UCSD-AML1 (cell line): ENCODE measurements at regions not wholly inside any gene's neighbourhood (a gene's known extent, or its start where the extent isn't known, plus 50 kb on each side); places are given as distances from the start of the nearest gene placed in this dataset.

Experiments
- DNase-seq: peaks from one replicate; lab custom pipeline; 2025; ENCODE audit not compliant: unreplicated experiment; lab: John Stamatoyannopoulos, UW

DNA sequence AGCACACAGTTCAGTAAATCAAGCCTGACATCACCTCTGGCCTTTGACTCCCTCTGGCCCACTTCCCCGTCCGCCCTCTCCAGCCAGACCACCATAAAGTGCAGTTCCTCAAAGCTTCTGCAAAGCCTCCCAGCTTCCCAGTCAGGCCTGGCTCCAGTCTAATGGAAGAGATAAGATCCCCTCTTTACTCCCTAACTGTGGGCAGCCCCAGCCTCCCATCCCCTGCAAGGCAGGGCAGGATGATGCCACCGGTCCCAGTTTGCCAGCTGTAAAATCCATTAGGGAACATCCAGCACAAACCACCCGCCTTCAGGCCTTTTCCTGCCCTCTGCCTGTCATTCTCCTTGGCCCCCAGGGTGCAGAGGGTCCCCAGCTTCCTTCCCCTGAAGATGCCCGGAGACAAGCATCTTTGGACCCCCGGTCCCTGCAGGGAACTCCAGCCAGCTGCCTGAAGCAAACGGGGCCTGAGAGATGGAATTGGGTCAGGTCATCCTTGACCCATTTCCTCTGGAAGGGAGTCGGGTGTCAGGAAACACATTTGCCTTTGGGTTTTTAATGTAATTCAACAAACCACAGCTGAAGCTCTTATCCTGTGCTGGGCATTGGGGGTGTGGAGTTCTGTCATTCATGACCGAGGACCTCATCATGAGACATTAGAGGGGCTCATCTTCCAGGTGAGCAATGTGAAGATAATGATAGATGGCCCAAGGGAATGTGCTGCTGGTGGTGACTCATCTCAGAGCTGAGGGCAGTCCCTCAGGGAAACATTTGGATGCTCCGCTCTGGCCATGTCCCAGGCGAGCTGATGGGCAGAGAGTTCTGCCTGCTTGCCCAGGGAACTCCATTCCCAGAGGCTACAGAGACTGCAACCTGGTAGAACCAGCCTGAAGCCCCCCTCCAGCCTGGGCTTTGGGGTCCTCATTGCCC, 93.8 kb upstream of the CLMN start:
- no peak for DNase-seq

DNA sequence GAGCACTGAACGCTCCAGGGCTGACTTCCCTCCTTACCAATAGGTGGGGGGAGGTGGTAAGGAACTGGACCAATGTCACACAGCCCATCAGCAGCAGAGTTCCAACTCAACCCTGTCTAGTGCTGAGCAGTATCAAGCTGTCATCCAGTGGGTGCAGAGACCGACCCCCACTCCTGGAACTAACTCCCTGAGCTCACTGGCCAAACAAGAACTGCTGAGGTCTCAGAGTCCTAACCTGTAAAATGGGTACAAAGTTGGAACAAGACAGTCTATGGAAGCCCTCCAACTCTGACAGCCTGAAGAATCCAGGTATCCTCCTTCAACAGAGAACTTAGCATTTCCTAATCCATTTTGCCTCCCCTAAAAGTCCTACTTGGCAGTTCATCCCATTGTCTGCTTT, 91.1 kb upstream of the CLMN start:
- DNase-seq: no peak

DNA sequence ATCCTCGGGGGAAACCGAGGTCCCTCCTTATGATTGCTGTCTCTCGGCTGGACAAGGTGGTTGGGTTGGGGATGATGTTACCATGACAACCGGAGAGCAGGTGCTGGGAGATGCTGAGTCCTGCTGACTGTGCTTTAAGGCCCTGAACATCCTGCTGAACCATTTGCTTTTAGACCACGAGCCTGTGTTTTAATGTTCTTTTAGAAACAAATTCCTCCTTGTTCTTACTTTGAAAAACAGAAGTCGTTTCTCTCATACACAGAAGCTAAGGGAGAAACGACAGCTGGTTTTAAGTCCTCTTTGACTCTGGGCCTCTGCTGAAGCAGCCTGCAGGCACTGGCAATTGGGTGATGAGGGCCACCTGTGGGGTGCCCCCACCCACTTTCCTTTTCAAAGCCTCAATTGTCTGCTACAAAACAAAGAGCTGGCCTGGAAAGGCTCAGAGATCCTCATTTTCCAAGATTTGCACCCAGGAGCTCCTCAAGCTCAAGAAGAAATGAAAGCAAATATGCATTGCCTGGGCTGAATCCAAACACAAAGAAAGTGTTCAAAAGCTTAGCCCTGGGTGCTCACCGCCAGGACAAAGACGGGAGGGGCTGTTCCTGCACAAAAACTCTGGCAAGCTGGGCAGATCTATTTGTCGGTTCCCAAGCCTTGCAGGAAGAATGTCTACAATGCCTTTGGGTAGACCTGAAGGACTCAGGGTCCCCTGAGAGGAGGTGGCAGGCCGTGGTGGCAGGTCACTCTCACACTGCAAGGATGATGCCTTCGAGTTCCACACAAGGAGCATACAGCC, 90.0 kb upstream of the CLMN start:
- DNase-seq: no peak

DNA sequence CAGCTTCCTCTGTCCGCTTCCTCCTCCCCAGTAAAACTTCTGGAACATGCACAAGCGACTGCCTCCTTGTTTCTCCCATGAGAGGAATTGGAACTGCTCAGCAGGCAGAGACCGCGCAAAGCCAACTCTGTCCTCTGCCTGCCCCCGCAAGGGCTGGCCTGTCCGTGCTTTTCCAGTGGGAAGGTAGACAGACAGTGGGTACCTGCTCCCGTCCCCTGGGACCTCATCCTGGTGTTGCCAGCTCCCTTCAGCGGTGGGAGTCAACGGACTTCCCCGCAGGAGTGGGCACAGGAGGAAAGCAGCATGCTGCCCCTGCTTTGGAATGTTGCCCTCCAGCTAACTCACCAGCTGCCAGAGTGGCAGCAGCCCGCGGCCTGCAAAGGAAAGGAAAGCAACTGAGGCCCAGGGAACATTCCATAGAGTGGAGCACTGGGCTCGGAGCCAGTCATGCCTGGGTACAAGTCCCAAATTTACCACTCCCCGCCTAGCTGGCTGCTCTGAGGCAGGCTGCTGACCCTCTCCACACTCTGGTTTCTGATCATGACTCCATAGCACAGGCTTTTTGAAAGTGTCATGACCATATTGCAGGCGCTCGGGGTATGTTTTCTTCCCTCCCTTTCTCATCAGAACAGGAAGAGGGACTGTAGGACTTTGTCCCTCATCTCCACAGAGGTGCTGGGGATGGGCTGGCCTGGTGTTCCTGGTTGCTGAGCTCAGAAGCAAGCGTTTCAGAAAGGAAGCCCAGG, 89.2 kb upstream of the CLMN start:
- DNase-seq: no peak

GRCh38 chr14:95407354-95407753, 87.6 kb upstream of the CLMN start:
- no peak for DNase-seq

- no peak for DNase-seq
Observed at GRCh38 chr14:95406756-95407277, 87.1 kb upstream of the CLMN start.

DNA sequence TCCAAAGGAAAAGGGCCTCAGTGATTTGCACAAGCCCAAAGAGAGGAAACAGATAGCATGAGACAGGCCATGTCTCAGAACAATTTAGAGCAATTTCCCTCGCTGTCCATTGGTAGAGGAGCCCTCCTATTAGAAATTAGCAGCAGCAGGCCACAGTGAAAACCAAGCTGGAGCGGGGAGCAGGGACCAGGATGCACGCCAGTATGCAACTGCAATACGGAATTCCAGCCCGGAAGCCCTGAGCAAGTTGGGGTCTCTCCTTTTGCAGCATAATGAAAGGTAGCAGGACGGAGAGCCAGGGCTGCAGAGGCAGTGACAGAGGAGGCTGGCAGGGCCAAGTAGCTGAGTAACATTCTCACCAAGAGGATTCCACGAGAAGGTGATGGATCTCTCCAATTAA, 84.9 kb upstream of the CLMN start:
- no peak for DNase-seq

DNA sequence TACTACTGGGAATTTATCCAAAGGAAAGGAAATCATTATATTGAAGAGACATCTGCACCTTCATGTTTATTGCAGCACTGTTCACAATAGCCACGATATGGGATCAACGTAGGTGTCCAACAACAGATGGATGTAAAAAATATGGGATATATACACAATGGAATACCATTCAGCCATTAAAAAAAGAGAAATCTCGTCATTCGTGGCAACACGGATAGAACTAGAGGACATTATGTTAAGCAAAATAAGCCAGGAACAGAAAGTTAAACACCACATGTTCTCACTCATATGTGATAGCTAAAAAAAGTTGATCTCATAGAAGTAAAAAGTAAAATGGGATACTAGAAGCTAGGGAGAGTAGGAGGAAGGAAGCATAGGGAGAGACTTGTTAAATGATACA, 82.9 kb upstream of the CLMN start:
- no peak for DNase-seq

DNA sequence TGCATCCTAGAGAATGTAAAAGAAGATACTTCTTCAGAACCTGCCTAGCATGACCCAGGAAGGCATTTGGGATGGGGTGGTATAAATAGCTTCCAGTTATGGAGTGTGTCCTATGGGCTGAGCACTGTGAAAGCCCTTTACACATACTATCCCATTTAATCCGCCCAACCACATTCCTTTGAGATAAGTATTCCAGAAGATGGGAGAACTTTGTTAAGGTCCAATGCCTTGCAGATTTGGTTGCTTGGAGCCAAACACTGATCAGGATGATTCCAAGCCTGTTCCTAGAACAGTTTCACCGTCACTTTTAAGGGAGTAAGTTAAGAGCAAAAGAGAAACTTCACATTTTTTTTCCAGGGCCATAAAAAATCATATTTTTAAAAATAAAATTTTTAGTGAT, 82.5 kb upstream of the CLMN start:
- no peak for DNase-seq

- no peak for DNase-seq
Observed at GRCh38 chr14:95398630-95399547, 79.2 kb upstream of the CLMN start.

DNA sequence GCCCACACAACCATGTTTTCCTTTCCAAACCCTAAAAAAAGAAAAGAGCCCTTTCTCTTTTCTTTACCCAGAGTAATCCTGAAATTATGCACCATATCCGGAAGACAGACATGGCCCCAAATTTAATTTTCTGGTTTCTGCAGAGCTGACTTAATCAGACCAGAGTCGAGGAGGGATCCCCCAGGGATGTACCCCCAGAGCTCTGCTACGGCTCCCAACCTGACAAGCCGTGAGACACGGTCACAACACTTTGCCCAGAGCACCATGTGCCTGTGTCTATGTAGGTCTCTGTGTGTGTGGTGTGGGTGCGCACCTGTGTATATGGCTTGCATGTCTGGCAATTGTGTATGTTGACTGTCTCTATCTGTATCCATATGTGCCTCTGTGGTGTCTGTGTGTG, 77.6 kb upstream of the CLMN start:
- no peak for DNase-seq

DNA sequence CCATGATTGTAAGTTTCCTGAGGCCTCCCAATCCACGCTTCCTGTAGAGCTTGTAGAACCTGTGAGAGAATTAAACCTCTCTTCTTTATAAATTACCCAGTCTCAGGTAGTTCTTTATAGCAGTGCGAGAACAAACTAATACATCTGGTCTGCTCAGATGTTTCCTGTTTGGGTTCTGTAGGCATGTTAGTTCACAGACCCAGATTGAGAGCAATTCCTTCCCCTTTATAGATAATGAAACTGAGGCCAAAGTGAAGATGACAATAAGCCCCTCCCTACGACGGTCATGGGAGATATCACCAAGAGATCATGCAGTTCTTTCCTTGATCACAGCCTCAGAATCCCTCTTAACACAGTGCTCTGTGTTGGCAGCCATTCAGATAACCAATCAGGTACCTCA, 76.5 kb upstream of the CLMN start:
- DNase-seq: no peak

DNA sequence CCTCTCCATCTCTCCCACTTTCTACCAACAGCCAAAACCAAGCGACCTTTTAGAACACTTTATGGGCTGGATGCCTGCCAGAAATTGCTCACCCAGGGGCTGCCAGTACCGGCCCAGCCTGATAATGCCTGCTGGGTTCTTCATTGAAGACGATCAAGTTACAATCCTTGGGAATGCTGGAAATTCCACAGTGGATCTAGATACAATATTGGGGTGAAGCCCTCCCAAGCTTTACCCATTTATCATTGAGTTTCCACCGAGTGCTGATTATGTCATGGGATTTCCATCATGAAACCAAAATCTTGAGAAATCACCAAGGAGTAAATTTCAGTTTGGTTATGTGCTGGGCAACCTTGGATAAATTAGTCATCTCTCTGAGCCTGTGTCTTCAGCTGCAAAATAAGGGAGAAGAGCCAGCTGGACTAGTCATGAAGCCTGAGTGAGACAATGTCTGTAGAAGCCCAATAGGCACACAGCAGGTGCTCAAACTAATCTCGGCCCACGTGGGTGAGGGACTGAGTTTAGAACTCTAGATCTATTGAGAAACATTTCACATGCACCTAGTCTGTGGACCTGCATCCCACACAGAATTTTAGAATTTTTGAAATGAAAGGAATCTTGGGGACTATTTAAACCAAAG, 75.5 kb upstream of the CLMN start:
- DNase-seq: no peak

- DNase-seq: no peak
Observed at GRCh38 chr14:95394297-95395097, 74.8 kb upstream of the CLMN start.

GRCh38 chr14:95392841-95393240, 73.1 kb upstream of the CLMN start:
- no peak for DNase-seq

DNA sequence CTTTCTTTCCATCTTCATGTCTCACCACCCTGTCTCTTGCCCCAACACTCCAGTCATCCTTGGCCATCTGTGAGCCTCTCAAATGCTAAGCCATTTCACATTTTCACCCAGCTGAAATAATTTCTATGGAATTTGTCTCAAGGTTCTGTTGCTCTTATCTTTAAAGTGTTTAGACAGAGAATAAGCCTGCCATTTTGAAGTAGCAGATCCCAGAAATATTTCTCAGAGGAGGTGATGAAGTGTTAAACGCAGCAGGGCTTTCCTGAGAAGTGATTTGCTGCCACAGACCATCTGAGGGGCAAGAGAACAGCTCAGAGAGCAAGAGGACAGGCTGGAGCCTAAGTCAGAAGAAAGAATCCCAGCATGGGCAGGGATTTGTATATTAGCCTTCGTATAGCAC, 71.6 kb upstream of the CLMN start:
- DNase-seq: no peak

- no peak for DNase-seq
Observed at GRCh38 chr14:95389471-95390011, 69.8 kb upstream of the CLMN start.

DNA sequence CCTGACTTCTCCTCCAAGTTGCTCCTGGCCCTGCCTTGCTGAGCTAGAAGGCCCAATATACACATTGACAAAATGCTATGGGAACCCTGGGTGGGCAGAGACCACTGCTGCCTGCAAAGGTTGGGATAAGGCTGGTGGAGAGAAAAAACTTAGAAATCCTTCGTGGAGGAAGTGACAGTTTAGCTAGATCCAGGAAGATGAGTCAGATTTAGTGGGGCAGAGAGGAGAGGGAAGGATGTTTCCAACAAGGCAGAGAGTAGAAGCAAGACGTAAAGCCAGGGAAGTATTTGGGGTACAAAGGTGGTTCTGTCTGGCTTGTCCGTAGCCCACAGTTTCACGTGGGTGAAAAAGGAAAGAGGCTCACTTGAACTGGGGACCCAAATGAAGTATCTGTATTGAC, 69.0 kb upstream of the CLMN start:
- DNase-seq: no peak
